D721Med (cell line): ENCODE measurements at regions not wholly inside any gene's neighbourhood (a gene's known extent, or its start where the extent isn't known, plus 50 kb on each side); places are given as distances from the start of the nearest gene placed in this dataset.

Experiments
- DNase-seq: peaks from one replicate; pipeline ENCODE4 v3.0.0; 2011; ENCODE audit warnings: low spot score; ENCODE audit not compliant: insufficient read length
- FAIRE-seq: peaks from 2 replicates; lab custom pipeline; 2011; peaks lifted over from hg19 to GRCh38; lab: Jason Lieb, UNC
- CTCF ChIP-seq: IDR thresholded peaks from 2 replicates; pipeline ENCODE4 v1.5.1; 2012; ENCODE audit warnings: mild to moderate bottlenecking, control low read depth; ENCODE audit not compliant: insufficient read depth; ENCODE audit errors: missing control alignments

DNA sequence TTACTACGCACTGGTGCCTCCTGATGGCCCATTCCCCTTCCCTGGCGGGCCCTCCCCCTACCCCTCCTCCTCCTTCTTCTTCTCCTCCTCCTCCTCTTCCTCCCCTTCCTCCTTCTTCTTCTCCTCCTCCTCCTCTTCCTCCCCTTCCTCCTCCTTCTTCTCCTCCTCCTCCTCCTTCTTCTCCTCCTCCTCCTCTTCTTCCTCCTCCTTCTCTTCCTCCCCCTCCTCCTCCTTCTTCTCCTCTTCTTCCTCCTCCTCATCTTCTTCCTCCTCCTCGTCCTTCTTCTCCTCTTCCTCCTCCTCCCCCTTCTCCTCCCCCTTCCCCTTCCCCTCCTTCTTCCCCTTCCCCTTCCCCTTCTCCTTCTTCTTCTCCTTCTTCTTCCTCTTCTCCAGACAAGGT, 64.7 kb upstream of the COG2 start:
- FAIRE-seq, result no peak

GRCh38 chr1:230575886-230576500, 66.3 kb upstream of the COG2 start:
- TF ChIP-seq CTCF, result no peak
- FAIRE-seq, result no peak
- no peak for DNase-seq

More for the DNA sequence above, 64.7 kb upstream of the COG2 start:
- DNase-seq, result no peak
- TF ChIP-seq CTCF, result no peak

- TF ChIP-seq CTCF, result no peak
- FAIRE-seq (peak; percentile 51), DNase-seq (no peak)
These were observed 67.8 kb upstream of the COG2 start for GRCh38 chr1:230574502-230574901.

DNA sequence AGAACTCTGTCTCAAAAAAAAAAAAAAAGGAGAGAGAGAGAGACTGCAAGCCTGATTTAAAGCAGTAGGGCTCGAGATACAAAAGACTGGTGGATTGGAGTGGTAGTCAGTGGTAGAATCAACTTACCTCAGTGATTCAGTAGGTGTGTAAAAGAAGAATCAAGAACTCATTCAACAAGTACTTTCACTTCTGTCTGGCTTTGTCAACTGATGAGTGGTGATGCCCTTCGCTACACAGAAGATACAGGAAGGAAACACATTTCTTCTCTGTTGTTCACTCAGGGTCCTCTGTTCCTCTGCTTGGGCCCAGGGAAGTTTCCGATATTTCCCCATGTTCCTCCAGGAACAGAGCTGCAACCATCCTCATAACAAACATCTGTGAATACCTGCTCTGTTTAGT, 68.6 kb upstream of the COG2 start:
- no peak for DNase-seq
- no peak for FAIRE-seq
- no peak for TF ChIP-seq CTCF

GRCh38 chr1:230572121-230573105, 69.9 kb upstream of the COG2 start:
- no peak for DNase-seq
- FAIRE-seq, result no peak
- no peak for TF ChIP-seq CTCF

DNA sequence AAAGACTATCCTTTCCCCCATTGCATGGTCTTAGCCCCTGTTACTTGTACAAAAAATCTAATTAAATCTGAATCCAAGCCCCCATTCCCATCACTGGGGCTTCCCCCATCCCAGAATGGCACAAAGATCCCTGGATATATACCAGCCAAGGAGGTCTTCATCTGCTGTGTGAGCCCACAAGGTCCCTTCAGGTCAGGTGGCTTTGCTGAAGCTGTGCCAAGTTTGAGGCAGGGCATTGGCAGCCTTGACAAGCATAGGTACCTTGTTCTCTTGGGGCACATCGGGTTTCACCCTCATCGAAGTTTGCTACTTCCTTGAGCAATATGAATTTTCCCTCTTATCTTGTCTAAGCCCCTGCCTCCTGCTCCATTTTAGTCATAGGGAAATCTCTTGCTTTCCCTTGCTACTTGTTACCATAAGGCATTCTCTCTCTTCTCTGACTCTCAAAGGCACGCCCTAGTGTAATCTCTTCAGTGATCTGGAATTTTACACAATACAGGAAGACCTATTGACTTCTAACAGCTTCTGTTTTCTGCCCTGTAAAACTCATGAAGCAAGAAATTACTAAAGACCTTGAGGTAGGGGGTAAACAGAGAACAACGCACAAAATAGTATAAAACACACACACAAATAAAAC, 71.4 kb upstream of the COG2 start:
- FAIRE-seq, result no peak
- DNase-seq, result no peak
- TF ChIP-seq CTCF, result no peak
